ENCODE measurements at regions not wholly inside any gene's neighbourhood (a gene's known extent, or its start where the extent isn't known, plus 50 kb on each side); places are given as distances from the start of the nearest gene placed in this dataset.

- TF ChIP-seq ZNF462 (CRISPR knock-in tag; IDR thresholded peaks at IDR 0.05): no peak
- no peak for TF ChIP-seq NANOG (IDR thresholded peaks at IDR 0.05; ENCODE audit: borderline replicate concordance)
- TF ChIP-seq EZH2phosphoT487 (IDR thresholded peaks at IDR 0.05; ENCODE audit: unreplicated experiment): no peak
- TF ChIP-seq ZNF114 (CRISPR knock-in tag; IDR thresholded peaks at IDR 0.05): no peak
Observed at GRCh38 chr13:58566176-58566575, 934.6 kb downstream of the PCDH17 start (continued).

GRCh38 chr13:58573743-58574142 is 942.2 kb downstream of the PCDH17 start:
- H3K36me3 ChIP-seq (ENCODE audit: insufficient read depth): 0 out of 2 replicates have a peak, but pooled peaks cover 3% of the 10 kb centered on the region
- no peak overlapping the region for H3K4me3 Mint-ChIP-seq
- no peaks in the 10 kb centered on the region for H4K20me1 ChIP-seq (replicated peaks; ENCODE audit: insufficient read depth)
- H3K27me3 ChIP-seq (ENCODE audit: insufficient read depth): no peaks in the 10 kb centered on the region
- no peak overlapping the region for H3K27ac Mint-ChIP-seq
- ATAC-seq: no peak
- no peaks in the 10 kb centered on the region for H3K4me1 ChIP-seq (ENCODE audit: insufficient read depth)
- H3K36me3 Mint-ChIP-seq (ENCODE audit: low read depth): peaks cover 8% of the 10 kb centered on the region; the same call in 2 of the 3 replicates
- H3K4me2 ChIP-seq: no peak overlapping the region
- TF ChIP-seq ZNF114 (CRISPR knock-in tag; IDR thresholded peaks at IDR 0.05) (no peak), ZNF331 (CRISPR knock-in tag; IDR thresholded peaks at IDR 0.05; ENCODE audit: low read depth) (no peak), EZH2phosphoT487 (IDR thresholded peaks at IDR 0.05; ENCODE audit: unreplicated experiment) (no peak), NANOG (IDR thresholded peaks at IDR 0.05; ENCODE audit: borderline replicate concordance) (no peak)
- H2AFZ ChIP-seq: no peak overlapping the region
- peaks cover 12% of the 10 kb centered on the region for H3K9me3 Mint-ChIP-seq
- H3K27me3 Mint-ChIP-seq (ENCODE audit: insufficient read depth, low read depth, poor library complexity): no peaks in the 10 kb centered on the region
- DNase-seq (ENCODE audit: low spot score): no peak
- no peak overlapping the region for H3K4me3 ChIP-seq
- peaks cover under 1% of the 10 kb centered on the region; the same call in 1 of the 3 replicates for H3K4me1 Mint-ChIP-seq
- H3K27ac ChIP-seq (ENCODE audit: low read depth): no peak overlapping the region
- H3K79me2 ChIP-seq (replicated peaks; ENCODE audit: insufficient read depth): no peaks in the 10 kb centered on the region
- H3K9me2 ChIP-seq (ENCODE audit: insufficient read depth): no peaks in the 10 kb centered on the region
- H3F3A ChIP-seq (replicated peaks; ENCODE audit: low read depth): no peaks in the 10 kb centered on the region

Measured in GM23338 (cell line).